ENCODE measurements at regions not wholly inside any gene's neighbourhood (a gene's known extent, or its start where the extent isn't known, plus 50 kb on each side); places are given as distances from the start of the nearest gene placed in this dataset.

- ChIA-PET POLR2A (interaction anchor here (1.1 kb wide), 1 partner anchor 28 kb away, joined by 4 read pairs; no protein-coding TSS in a partner anchor), CTCF (ENCODE audit: unreplicated experiment) (no interaction called here)
- BruUV-seq (replicated peaks), result no TSS peak
Observed at GRCh38 chr1:115220340-115221270, 117.4 kb downstream of the NGF start.

GRCh38 chr1:115219927-115220326, 118.1 kb downstream of the NGF start:
- intact Hi-C loops (cut with micrococcal nuclease; ENCODE audit: unreplicated experiment), result no loop called here
- TF ChIP-seq CTCF (conservative IDR thresholded peaks at IDR 0.05; ENCODE audit: low read length) (no peak), EZH2phosphoT487 (IDR thresholded peaks at IDR 0.05; ENCODE audit: borderline replicate concordance, low read depth, low read length) (no peak)
- DNase-seq (ENCODE audit: low spot score), result no peak
- Histone ChIP-seq H3K36me3 (ENCODE audit: insufficient read depth, low read length) (no peaks in the 10 kb centered on the region), H3K9me3 (ENCODE audit: low read length) (no peaks in the 10 kb centered on the region), H3K4me1 (ENCODE audit: insufficient read depth, low read length, poor library complexity, severe bottlenecking) (no peaks in the 10 kb centered on the region), H3K27ac (ENCODE audit: low read depth, low read length, poor library complexity, severe bottlenecking) (no peak overlapping the region), H4K20me1 (ENCODE audit: insufficient read depth, low read length) (no peaks in the 10 kb centered on the region), H3K79me2 (ENCODE audit: insufficient read depth, low read depth, low read length) (no peaks in the 10 kb centered on the region), H2AFZ (ENCODE audit: low read length) (no peak overlapping the region), H3K4me3 (ENCODE audit: low read depth, low read length, poor library complexity, severe bottlenecking) (no peak overlapping the region), H3K4me2 (ENCODE audit: low read length) (no peak overlapping the region), H3K9me2 (ENCODE audit: insufficient read depth, low read length) (no peaks in the 10 kb centered on the region)
- ChIA-PET POLR2A (interaction anchor here (1.1 kb wide), 1 partner anchor 27 kb away, joined by 4 read pairs; no protein-coding TSS in a partner anchor), CTCF (ENCODE audit: unreplicated experiment) (no interaction called here)
- no TSS peak for BruUV-seq (replicated peaks)

More at GRCh38 chr1:115220340-115221270, 117.4 kb downstream of the NGF start:
- Histone ChIP-seq H4K20me1 (ENCODE audit: insufficient read depth, low read length) (no peaks in the 10 kb centered on the region), H3K36me3 (ENCODE audit: insufficient read depth, low read length) (no peaks in the 10 kb centered on the region), H3K4me2 (ENCODE audit: low read length) (no peak overlapping the region), H3K9me3 (ENCODE audit: low read length) (no peaks in the 10 kb centered on the region), H3K9me2 (ENCODE audit: insufficient read depth, low read length) (no peaks in the 10 kb centered on the region), H3K4me1 (ENCODE audit: insufficient read depth, low read length, poor library complexity, severe bottlenecking) (no peaks in the 10 kb centered on the region), H3K4me3 (ENCODE audit: low read depth, low read length, poor library complexity, severe bottlenecking) (no peak overlapping the region), H3K27ac (ENCODE audit: low read depth, low read length, poor library complexity, severe bottlenecking) (no peak overlapping the region), H2AFZ (ENCODE audit: low read length) (no peak overlapping the region), H3K79me2 (ENCODE audit: insufficient read depth, low read depth, low read length) (no peaks in the 10 kb centered on the region)
- no peak for DNase-seq (ENCODE audit: low spot score)
- intact Hi-C loops (cut with micrococcal nuclease; ENCODE audit: unreplicated experiment), result no loop called here
- no peak for TF ChIP-seq CTCF (conservative IDR thresholded peaks at IDR 0.05; ENCODE audit: low read length)
- TF ChIP-seq EZH2phosphoT487 (IDR thresholded peaks at IDR 0.05; ENCODE audit: borderline replicate concordance, low read depth, low read length), result no peak

- no TSS peak for BruUV-seq (replicated peaks)
Observed at GRCh38 chr1:115218699-115219098, 119.3 kb downstream of the NGF start.

More at GRCh38 chr1:115218699-115219098, 119.3 kb downstream of the NGF start:
- Histone ChIP-seq H3K4me2 (ENCODE audit: low read length) (no peak overlapping the region), H3K27ac (ENCODE audit: low read depth, low read length, poor library complexity, severe bottlenecking) (no peak overlapping the region), H3K9me2 (ENCODE audit: insufficient read depth, low read length) (no peaks in the 10 kb centered on the region), H3K4me3 (ENCODE audit: low read depth, low read length, poor library complexity, severe bottlenecking) (no peak overlapping the region), H3K79me2 (ENCODE audit: insufficient read depth, low read depth, low read length) (no peaks in the 10 kb centered on the region), H3K9me3 (ENCODE audit: low read length) (no peaks in the 10 kb centered on the region), H3K36me3 (ENCODE audit: insufficient read depth, low read length) (no peaks in the 10 kb centered on the region), H4K20me1 (ENCODE audit: insufficient read depth, low read length) (no peaks in the 10 kb centered on the region), H2AFZ (ENCODE audit: low read length) (no peak overlapping the region), H3K4me1 (ENCODE audit: insufficient read depth, low read length, poor library complexity, severe bottlenecking) (no peaks in the 10 kb centered on the region)
- DNase-seq (ENCODE audit: low spot score), result no peak
- intact Hi-C loops (cut with micrococcal nuclease; ENCODE audit: unreplicated experiment), result no loop called here
- TF ChIP-seq EZH2phosphoT487 (IDR thresholded peaks at IDR 0.05; ENCODE audit: borderline replicate concordance, low read depth, low read length) (no peak), CTCF (conservative IDR thresholded peaks at IDR 0.05; ENCODE audit: low read length) (no peak)
- POLR2A ChIA-PET, result no interaction called here
- CTCF ChIA-PET (ENCODE audit: unreplicated experiment), result no interaction called here

Measured in OCI-LY7 (cell line).